Activated CD8-positive, alpha-beta memory T cell treated with anti-CD3 and anti-CD28 coated beads, Interleukin-2, amount 10 ng/mL, durations not matched to agents 7 days and 5 days (primary cell): ENCODE measurements at regions not wholly inside any gene's neighbourhood (a gene's known extent, or its start where the extent isn't known, plus 50 kb on each side); places are given as distances from the start of the nearest gene placed in this dataset.

ENCODE experiments used
- ATAC-seq: fragments of 150-1000 bp; cut with Tn5 transposase; one replicate; pipeline ENCODE4 v1.10.0; 2021; ENCODE audit warnings: moderate library complexity
- CTCF ChIA-PET: fragments of 350-600 bp; sonication (Branson Sonifier 250); formaldehyde crosslinking; loops from one replicate; lab custom pipeline; 2021; ENCODE audit warnings: antibody characterized with exemption; lab: Charles Lee
- DNase-seq: peaks from one replicate; pipeline ENCODE4 v3.0.0-alpha.2; 2020
- H3K27ac Mint-ChIP-seq: one replicate; pipeline ENCODE4 v1.8.0; 2021; ENCODE audit warnings: mild to moderate bottlenecking, mixed read lengths
- H3K27me3 Mint-ChIP-seq: one replicate; pipeline ENCODE4 v1.8.0; 2021; ENCODE audit warnings: mixed read lengths
- H3K36me3 Mint-ChIP-seq: one replicate; pipeline ENCODE4 v1.8.0; 2021; ENCODE audit warnings: mild to moderate bottlenecking, mixed read lengths
- H3K4me1 Mint-ChIP-seq: one replicate; pipeline ENCODE4 v1.8.0; 2021; ENCODE audit warnings: mixed read lengths
- H3K4me3 Mint-ChIP-seq: one replicate; pipeline ENCODE4 v1.8.0; 2021; ENCODE audit warnings: mild to moderate bottlenecking, moderate library complexity, mixed read lengths
- H3K9me3 Mint-ChIP-seq: one replicate; pipeline ENCODE4 v1.8.0; 2022; ENCODE audit warnings: low read depth, mixed read lengths

DNA sequence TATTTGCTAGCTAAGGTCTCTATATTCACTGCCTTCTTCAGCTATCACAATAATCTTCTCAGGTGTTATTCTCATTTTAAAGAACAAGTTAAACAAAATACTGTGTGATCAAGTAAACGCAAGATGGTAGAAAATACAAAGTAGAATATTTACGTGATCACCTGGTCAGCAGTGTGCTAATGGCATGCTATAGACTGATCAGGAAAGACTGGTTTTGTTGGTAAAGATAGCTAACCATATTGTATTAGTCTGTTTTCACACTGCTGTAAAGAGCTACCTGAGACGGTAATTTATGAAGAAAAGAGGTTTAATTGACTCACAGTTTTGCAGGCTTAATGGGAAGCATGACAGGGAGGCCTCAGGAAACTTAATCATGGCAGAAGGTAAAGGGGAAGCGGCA lies 50.4 kb downstream of the ZBTB38 start:
- peaks cover 45% of the 10 kb centered on the region for H3K4me1 Mint-ChIP-seq
- CTCF ChIA-PET: interaction anchor here (0.8 to 8.6 kb wide), 5 partner anchors 8 to 107 kb away, joined by 3 to 44 read pairs (median 3); no protein-coding TSS in a partner anchor

DNA sequence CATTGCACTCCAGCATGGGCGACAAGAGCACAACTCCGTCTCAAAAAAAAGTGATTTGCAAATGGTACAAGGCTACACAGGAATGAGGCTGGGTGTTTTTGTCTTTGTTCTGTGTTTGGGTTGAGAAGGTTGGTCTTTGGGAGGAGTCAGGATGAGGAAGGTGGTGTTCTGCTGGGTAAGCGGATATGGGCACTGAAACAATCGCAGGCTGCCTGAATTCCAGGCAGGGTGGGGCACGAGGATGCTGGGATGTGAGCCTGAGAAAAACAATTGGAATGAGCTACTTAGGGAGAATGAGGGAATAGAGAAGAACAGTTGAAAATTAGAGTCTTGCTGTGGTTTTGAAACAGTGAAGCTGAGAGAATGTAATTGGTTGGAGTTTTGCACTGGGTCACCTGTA lies 51.6 kb downstream of the ZBTB38 start:
- no peak for ATAC-seq
- Mint-ChIP-seq H3K27me3 (no peaks in the 10 kb centered on the region), H3K4me3 (no peak overlapping the region), H3K27ac (no peak overlapping the region), H3K36me3 (peaks cover 48% of the 10 kb centered on the region), H3K9me3 (peaks cover 8% of the 10 kb centered on the region), H3K4me1 (peaks cover 34% of the 10 kb centered on the region)
- DNase-seq: no peak
- CTCF ChIA-PET: interaction anchor here (1.1 to 1.3 kb wide), 2 partner anchors 18 to 108 kb away, joined by 3 to 4 read pairs; no protein-coding TSS in a partner anchor

More for the DNA sequence above, 50.4 kb downstream of the ZBTB38 start:
- H3K4me3 Mint-ChIP-seq: no peak overlapping the region
- peaks cover 57% of the 10 kb centered on the region for H3K36me3 Mint-ChIP-seq
- no peaks in the 10 kb centered on the region for H3K27me3 Mint-ChIP-seq
- DNase-seq: no peak
- no peak overlapping the region for H3K27ac Mint-ChIP-seq
- ATAC-seq: no peak
- H3K9me3 Mint-ChIP-seq: peaks cover 8% of the 10 kb centered on the region

DNA sequence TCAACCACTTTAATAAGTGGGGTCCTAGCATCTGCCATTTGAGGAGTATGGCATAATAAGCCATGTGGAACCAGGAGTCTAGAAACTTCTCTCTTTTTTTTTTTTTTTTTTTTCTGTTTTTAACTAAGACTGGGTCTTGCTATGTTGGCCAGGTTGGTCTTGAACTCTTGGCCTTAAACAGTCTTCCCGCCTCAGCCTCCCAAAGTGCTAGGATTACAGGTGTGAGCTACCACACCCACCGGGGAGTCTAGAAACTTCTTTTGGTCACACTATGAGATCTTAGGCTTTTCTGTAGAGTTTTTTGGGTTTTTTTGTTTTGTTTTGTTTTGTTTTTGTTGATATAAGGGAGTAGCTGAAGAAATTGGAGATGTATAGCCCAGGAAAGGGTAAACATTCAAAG lies 52.9 kb downstream of the ZBTB38 start:
- CTCF ChIA-PET: interaction anchor here (1.0 to 5.0 kb wide), 3 partner anchors 17 to 60 kb away, joined by 3 to 19 read pairs (median 4); no protein-coding TSS in a partner anchor
- ATAC-seq (no peak), DNase-seq (no peak)
- Mint-ChIP-seq H3K36me3 (peaks cover 39% of the 10 kb centered on the region), H3K4me3 (no peak overlapping the region), H3K27ac (no peak overlapping the region), H3K9me3 (peaks cover 8% of the 10 kb centered on the region), H3K27me3 (no peaks in the 10 kb centered on the region), H3K4me1 (peaks cover 38% of the 10 kb centered on the region)

DNA sequence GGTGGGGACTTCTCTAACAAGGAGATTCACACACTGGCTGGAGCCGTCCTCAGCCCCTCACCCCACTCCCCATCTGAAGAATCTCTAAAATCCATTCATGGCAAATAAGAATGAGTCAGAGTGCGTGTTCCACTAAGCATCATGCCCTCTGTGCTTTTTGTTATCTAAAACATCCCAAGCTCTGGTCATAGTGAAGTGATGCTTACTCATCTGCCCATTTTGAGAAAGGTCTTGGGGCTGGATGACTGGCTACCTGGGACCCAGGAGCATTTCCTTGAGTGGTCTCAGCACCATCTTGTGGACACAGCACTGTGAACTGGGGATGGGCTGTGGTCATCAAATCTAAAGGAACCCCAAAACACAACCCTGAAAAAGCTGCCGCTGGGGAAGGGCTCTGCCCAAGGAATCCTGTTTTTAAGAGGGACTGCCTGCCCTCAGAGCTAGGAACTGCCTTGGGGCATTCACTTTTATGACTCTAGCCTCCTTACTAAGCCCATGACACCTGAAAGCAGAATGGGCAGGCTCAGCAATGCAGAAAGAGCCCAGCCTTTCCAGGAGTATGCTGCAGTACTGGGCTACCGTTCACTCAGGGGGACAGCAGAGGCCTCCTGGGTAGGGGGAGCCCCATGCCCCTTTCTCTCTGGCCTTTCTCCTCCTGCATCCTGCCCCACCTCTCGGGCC lies 53.5 kb downstream of the ZBTB38 start:
- DNase-seq (no peak), ATAC-seq (no peak)
- H3K27me3 Mint-ChIP-seq: no peaks in the 10 kb centered on the region
- H3K36me3 Mint-ChIP-seq: peaks cover 34% of the 10 kb centered on the region
- peak overlapping the region; percentile 17 for H3K27ac Mint-ChIP-seq
- CTCF ChIA-PET: interaction anchor here (3.5 to 5.0 kb wide), 2 partner anchors 11 to 61 kb away, joined by 11 to 19 read pairs; no protein-coding TSS in a partner anchor
- H3K9me3 Mint-ChIP-seq: peaks cover 8% of the 10 kb centered on the region
- no peak overlapping the region for H3K4me3 Mint-ChIP-seq
- H3K4me1 Mint-ChIP-seq: peaks cover 39% of the 10 kb centered on the region

DNA sequence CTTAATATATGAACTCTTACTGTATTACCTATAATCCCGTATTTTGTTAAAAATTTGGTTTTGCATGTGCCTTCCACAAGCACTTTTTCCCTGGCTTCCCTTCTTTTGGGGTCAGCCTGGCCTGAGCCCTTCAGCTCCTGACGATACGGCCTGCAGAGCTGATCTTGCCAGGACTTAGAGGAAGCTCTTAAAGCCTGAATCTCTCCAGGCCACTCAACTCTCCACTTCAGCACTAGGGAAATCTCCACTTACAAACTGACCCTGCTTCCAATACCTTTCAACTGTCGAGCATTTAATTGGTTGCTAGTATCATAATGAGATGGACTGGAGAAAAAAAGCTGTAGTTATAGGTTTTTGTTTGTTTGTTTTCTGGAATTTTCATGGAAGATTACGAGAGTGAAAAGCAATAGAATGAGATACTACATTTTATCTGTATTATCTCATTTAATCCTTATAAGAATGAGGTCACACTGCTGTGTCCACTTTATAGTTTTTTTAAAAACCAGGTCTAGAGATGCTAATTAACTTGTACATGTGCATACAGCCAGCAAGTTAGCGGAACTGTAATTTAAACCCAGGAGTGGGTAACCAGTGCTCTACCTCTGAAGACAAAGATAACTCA lies 54.8 kb downstream of the ZBTB38 start:
- peaks cover 28% of the 10 kb centered on the region for H3K36me3 Mint-ChIP-seq
- ATAC-seq: no peak
- CTCF ChIA-PET: interaction anchor here (1.5 to 5.0 kb wide), 10 partner anchors 8 to 120 kb away, joined by 3 to 25 read pairs (median 9); no protein-coding TSS in a partner anchor

DNA sequence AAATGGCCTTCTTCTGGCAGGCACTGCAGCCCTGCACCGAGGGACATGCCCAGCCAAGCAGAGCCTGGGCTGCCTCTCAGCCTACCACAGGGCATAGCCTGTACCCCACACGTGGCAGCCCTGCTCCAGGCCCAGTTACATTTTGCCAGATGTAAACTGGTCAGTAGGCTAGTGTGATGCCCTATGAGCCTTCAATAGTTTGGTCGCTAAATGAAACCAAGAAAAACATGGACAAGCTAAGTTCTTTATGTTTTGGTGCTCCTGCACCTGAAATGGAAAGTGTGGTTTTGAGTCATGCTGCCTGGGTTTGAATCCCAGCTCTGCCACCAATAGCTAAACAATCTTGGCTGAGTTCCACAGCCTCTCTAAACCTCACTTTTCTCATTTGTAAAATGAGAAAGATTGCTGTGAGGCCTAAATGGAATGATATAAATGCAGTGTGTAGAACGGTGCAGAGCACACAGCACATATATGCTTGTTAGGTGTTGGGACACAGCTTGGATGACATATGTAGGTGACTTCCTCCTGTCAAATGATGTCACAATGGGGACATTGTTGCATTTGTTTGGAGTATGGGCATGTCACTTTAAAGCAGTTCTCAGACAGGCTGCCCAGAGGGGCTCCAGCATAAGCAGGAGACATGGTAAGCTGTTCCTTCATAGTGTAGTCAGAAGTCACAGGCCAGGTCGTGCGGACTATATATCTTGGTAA lies 57.4 kb downstream of the ZBTB38 start:
- CTCF ChIA-PET: interaction anchor here (0.7 to 5.0 kb wide), 8 partner anchors 11 to 313 kb away, joined by 3 to 19 read pairs (median 8); partner anchors contain the start of gene RNF7
- Mint-ChIP-seq H3K4me3 (no peak overlapping the region), H3K9me3 (no peaks in the 10 kb centered on the region), H3K36me3 (peaks cover 18% of the 10 kb centered on the region), H3K27ac (no peak overlapping the region), H3K4me1 (peaks cover 35% of the 10 kb centered on the region), H3K27me3 (no peaks in the 10 kb centered on the region)
- DNase-seq (no peak), ATAC-seq (peak; percentile 33)

More for the DNA sequence above, 54.8 kb downstream of the ZBTB38 start:
- Mint-ChIP-seq H3K4me1 (peaks cover 38% of the 10 kb centered on the region), H3K27me3 (no peaks in the 10 kb centered on the region), H3K4me3 (no peak overlapping the region), H3K27ac (no peak overlapping the region), H3K9me3 (peaks cover 8% of the 10 kb centered on the region)
- DNase-seq: no peak

DNA sequence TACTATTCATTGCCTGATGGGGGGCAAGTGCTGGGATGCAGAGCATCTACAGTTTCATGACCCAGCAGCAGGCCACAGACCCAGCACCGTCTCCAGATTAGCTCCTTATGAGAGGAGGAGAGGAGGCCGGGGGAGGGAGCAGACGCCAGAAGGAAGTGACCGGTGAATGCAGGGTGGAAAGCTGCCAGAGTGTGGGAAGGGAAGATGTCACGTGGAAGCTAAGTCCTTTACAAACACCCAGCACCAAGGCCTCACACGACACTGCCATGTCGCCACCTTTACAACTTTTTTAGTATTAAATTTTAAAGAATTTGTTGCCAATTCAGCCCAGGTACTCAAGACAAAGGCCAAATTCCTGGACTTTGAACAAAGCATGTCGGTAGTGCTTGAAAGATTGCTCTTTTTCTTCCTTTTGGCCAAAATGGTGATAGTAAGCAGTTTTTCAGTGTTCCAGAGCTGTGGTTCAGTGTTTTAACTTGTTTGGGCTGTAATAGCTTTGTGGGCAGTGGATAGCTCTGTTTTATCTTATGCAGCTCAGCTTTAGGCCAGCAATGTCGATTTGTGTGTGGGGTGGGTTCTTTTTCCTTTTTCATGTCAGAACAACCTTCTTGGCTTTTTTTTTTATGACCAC lies 58.2 kb downstream of the ZBTB38 start:
- Mint-ChIP-seq H3K27me3 (no peaks in the 10 kb centered on the region), H3K4me3 (no peak overlapping the region), H3K9me3 (no peaks in the 10 kb centered on the region), H3K4me1 (peaks cover 31% of the 10 kb centered on the region), H3K27ac (no peak overlapping the region), H3K36me3 (peaks cover 17% of the 10 kb centered on the region)
- CTCF ChIA-PET: interaction anchor here (0.7 to 4.7 kb wide), 8 partner anchors 8 to 487 kb away, joined by 3 to 16 read pairs (median 5); partner anchors contain the start of gene RNF7
- DNase-seq: no peak
- ATAC-seq: no peak

DNA sequence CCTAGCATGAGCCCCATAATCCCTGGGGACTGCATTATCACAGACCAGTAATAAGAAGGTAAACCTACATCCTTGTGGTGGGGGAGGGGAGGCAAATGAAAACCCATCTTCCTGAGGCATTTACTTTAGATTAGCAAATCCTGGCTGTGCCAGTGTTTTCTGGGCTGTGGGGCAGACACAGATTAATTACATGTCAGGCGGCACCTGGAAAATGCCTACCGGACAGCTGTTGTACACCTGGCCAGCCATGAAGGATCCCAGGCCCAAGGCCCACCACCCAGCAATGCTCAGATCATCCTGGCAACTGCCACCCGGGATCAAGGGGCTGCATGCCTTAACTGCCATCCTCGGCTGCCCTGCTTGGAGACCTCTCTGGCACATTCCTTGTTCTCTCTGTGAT lies 59.1 kb upstream of the RASA2 start:
- Mint-ChIP-seq H3K36me3 (peaks cover 22% of the 10 kb centered on the region), H3K27ac (peak overlapping the region; percentile 21), H3K4me3 (no peak overlapping the region), H3K9me3 (no peaks in the 10 kb centered on the region), H3K27me3 (no peaks in the 10 kb centered on the region), H3K4me1 (peaks cover 30% of the 10 kb centered on the region)
- CTCF ChIA-PET: interaction anchor here (1.5 to 4.7 kb wide), 4 partner anchors 13 to 27 kb away, joined by 7 to 16 read pairs (median 16); no protein-coding TSS in a partner anchor
- no peak for DNase-seq
- ATAC-seq: no peak

DNA sequence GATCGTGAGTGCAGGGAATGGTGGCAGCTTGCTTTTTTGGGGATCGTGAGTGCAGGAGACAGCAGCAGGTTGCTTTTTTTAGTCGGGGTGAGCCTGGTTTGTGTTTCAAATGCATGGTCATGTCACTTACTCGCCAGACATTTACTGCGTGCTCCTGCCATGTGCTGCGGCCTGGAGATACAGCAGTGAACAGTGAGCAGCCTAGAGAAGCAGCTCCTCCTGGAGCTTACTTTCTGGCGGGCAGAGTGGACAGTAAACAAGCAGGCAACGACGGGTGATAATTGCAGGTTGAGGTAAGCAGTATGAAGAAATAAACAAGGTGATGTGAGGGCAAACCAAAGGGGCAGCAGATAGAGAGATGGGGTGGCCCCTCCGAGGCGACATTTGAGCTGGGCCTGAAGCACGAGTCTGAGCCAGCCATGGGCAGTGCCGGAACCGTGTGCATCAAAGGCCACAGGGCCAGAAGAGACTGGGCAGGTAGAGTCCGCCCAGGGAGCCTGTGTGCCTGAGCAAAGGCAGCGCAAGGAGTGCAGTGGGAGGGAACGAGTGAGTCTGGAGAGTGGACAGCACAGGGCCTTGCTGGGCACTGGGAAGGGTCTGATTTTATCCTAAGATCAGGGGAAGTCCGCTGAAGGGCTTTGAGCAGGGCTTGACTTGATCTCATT lies 57.3 kb upstream of the RASA2 start:
- H3K27ac Mint-ChIP-seq: peak overlapping the region; percentile 51
- ATAC-seq: no peak
- peaks cover 34% of the 10 kb centered on the region for H3K4me1 Mint-ChIP-seq
- no peaks in the 10 kb centered on the region for H3K9me3 Mint-ChIP-seq
- H3K36me3 Mint-ChIP-seq: peaks cover 19% of the 10 kb centered on the region
- H3K4me3 Mint-ChIP-seq: no peak overlapping the region
- no peaks in the 10 kb centered on the region for H3K27me3 Mint-ChIP-seq
- DNase-seq: no peak
- CTCF ChIA-PET: interaction anchor here (1.2 to 4.5 kb wide), 2 partner anchors 23 to 69 kb away, joined by 3 to 15 read pairs; no protein-coding TSS in a partner anchor

DNA sequence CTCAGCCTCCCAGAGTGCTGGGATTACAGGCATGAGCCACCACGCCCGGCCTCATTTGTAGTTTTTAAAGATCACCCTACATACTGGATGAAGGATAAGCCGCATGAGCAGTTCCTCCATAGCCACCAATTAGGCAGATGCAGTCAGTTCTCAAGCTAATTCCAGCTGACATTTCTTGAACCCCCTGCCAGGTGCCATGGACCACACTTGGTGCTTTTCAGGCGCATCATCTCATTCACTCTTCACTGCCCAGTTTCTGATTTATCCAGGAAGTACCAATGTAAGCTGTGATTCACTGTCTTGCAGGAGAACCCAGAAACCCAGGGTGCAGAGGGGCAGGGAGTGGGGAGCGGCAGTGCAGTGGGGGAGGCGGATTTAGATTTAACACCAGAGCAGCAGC lies 56.5 kb upstream of the RASA2 start:
- DNase-seq (no peak), ATAC-seq (no peak)
- Mint-ChIP-seq H3K27ac (no peak overlapping the region), H3K36me3 (peaks cover 18% of the 10 kb centered on the region), H3K4me1 (peaks cover 29% of the 10 kb centered on the region), H3K4me3 (no peak overlapping the region), H3K27me3 (no peaks in the 10 kb centered on the region), H3K9me3 (no peaks in the 10 kb centered on the region)
- CTCF ChIA-PET: interaction anchor here (1.2 to 4.5 kb wide), 3 partner anchors 11 to 70 kb away, joined by 3 to 36 read pairs (median 15); no protein-coding TSS in a partner anchor

DNA sequence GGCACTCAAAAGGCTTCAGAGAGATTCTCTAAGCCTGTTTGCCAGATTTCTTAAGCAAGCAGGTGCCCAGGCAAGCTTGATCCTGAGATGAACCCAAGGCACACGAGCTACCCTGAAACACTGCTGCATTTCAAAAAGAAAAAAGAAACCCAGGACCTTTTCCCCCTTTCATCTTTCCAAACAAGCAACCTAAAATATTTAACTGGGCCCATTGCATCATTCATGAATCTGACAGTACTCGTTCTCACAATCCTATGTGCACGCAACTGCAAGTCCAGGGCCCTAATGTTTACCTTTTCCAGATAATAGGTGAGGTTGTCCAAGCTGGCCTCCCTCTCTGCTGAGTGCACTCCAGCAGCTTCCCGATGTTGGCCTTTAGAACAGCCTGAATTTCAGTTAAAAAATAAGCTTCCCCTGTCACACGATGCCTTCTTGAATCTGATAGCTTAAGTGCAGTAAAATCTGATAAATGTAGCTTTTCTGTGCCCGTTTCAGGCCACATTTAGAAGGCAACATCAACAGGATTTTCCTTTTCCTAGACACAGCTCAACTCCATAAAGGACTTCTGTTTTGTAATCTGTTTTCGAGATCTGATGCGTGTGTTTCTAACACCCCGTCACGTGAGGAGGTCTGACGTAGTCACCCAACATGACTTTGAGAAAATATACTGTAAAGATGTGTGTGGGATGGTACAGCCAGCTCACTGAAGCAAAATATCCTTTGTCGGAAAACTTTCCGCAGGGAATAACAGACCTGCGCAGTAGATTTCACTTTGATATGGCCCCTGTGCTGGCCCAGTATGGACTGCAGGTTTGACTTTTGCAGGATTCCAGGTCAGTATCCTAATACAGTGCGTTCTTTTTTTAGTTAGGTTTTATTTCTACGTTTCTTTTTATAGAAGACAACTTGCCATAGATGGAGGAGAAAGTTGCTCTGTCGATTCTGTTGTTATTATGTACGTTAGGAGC lies 55.1 kb upstream of the RASA2 start:
- H3K36me3 Mint-ChIP-seq: peaks cover 18% of the 10 kb centered on the region
- DNase-seq (no peak), ATAC-seq (no peak)

More for the DNA sequence above, 55.1 kb upstream of the RASA2 start:
- Mint-ChIP-seq H3K27me3 (no peaks in the 10 kb centered on the region), H3K4me1 (peaks cover 19% of the 10 kb centered on the region), H3K9me3 (no peaks in the 10 kb centered on the region), H3K27ac (no peak overlapping the region), H3K4me3 (no peak overlapping the region)
- CTCF ChIA-PET: interaction anchor here (1.0 to 4.5 kb wide), 7 partner anchors 9 to 73 kb away, joined by 3 to 36 read pairs (median 7); no protein-coding TSS in a partner anchor
